T-helper 22 cell (primary cell): ENCODE measurements at regions not wholly inside any gene's neighbourhood (a gene's known extent, or its start where the extent isn't known, plus 50 kb on each side); places are given as distances from the start of the nearest gene placed in this dataset.
"Not testable (repeated sequence)": the region's sequence is repeated elsewhere in the genome, so short reads cannot be mapped to it uniquely, and the experiment has no call there.

Experiments used
- DNase-seq: peaks from one replicate; pipeline ENCODE4 v3.0.0-alpha.2; 2020; ENCODE audit warnings: low read depth

DNA sequence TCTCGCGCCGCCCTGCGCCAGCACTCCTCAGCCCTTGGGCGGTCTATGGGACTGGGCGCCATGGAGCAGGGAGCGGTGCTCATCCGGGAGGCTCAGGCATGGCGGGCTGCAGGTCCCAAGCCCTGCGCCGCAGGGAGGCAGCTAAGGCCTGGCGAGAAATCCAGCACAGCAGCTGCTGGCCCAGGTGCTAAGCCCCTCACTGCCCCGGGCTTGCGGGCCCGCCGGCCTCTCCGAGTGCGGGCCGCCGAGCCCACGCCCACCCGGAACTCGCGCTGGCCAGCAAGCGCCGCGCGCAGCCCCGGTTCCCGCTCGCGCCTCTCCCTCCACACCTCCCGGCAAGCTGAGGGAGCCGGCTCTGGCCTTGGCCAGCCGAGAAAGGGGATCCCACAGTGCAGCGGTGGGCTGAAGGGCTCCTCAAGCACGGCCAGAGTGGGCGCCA, 1517.2 kb downstream of the GRIK2 start:
- DNase-seq = not testable (repeated sequence)

DNA sequence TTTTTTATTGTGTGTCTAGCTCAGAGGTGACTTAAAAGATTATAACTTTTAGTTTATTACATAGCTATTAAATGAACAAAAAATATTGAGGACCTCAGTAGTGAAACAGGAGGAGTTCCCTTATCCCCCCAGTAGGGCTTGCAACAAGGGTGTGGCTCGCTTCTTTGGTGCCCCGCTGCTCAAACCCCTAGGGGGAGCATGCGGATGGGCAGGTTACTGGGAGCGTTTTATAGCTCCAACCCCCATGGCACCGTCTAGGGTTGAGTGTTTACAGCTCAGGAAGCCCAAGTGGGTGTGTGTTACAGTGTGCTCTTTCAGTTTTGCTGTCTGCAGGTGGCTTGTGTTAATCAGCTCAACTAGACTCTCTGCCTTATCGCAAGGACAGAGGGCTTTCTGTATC, 1513.7 kb downstream of the GRIK2 start:
- no peak for DNase-seq

DNA sequence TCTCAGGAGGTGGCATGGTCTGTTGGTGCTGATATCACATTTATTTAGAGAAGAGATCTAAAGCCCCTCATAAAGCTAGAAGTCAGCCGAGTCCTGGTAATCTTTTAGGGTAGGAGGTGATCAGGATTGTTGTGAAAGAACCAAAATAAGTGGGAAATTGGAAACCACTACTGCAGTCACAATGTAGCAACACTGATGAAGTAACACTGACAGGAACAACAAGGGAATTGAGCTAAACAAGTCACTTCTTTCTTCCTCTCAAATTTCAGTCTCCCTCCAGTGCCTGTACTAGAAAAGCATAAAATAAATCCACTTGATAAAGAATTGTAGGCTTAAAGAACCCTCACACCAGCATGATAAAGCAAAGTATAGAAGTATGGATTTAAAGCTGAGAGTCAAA, 1509.0 kb downstream of the GRIK2 start:
- no peak for DNase-seq

DNA sequence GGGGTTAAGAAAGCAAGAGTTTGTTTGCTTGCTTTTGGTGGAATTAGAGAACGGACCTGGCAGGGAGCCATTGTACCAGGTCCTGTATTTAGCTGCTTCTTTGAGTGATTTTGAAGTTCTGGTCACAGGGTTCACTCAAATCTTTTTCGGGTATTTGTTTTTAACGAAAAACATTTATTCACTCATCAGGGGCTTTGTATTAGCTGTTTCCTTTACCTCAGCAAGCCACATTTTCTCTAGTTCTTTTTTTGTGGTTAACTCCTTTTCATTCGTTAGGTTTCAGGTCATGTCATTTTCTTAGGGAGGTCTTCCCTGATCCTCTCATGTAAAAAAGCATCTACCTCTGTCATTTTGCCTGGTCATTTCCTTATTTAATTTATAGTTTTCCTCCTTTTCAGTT, 1502.2 kb downstream of the GRIK2 start:
- DNase-seq = no peak

DNA sequence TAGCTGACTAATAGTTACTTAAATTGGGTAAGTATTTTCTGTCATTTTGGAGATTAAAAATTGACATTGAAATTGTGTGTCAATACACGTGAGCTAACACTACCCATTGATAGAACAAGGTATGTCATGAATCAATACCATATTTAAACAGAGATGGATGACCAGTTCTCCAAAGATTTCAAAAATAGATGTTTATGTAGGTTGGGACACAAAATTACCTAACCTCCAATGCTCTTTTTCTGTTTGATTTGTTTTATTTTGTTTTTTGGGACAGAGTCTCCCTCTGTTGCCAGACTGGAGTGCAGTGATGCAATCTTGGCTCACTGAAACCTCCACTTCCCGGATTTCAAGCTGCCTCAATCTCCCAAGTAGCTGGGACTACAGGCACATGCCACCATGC, 1491.7 kb downstream of the GRIK2 start:
- DNase-seq = no peak

DNA sequence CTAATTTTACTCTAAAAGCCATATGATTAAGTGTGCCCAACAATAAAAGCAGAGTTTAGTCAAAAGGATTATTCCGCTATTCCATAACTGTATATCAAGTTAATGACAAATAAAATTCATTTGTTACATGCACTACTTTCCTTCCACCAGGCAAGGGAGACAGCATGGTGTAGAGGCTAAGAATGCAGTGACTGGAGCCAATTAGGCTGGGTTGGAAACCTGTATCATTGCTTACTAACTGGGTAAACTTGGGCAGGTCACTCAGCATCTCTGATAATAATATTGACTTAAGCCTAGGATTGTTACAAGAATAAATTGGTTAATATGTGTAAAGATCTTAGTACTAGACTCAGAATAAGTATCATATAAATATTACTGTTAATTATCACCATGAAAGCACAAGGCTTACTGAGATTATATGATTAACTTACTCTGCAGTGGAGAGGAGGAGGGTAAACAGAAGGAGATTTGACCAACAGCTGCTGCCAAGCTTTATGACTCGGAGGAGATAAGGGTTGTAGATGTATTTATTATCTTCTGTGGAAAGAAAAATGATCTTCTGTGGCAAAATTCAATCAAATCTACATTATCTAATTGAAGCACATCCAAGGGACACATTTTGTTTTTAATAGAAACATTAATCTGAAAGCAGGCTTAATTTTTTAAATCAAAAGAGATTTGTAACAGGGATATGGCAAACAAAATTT, 1459.9 kb downstream of the GRIK2 start:
- DNase-seq = no peak

DNA sequence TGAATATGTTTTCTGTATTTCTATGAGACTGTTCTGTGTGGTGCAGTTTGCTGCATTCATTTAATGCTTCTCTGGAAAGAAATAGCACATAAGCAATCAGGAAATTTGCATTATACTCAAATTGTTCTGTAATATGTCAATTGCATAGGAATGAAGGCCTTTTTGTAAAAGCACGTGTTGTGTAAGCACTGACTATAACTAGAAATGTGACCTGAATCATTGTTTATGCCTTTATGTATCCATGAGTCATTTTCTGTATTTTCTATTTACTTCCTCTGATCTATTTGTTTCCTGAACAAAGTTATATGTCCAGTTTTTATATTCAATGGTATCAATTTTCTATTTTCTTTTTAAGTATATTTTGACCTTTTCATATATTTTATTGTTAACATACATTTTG, 1455.3 kb downstream of the GRIK2 start:
- no peak for DNase-seq

DNA sequence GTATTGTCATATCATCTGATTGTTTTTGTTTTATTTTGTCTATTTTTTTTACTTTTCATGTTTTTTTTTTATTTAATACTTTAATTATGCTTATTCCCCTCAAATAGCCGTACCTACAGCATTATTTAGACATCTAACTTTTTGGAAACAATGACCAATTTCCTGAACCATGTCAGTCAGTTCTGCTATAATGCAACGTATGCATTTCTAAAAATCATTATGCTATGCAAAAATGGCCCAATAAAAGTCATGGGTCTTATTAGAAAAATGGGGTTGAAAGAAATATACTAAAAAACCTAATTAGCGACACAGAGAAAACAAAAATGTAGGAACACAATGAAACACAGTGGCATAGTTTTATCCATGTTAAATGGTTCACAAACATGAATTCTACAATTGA, 1454.7 kb downstream of the GRIK2 start:
- no peak for DNase-seq

DNA sequence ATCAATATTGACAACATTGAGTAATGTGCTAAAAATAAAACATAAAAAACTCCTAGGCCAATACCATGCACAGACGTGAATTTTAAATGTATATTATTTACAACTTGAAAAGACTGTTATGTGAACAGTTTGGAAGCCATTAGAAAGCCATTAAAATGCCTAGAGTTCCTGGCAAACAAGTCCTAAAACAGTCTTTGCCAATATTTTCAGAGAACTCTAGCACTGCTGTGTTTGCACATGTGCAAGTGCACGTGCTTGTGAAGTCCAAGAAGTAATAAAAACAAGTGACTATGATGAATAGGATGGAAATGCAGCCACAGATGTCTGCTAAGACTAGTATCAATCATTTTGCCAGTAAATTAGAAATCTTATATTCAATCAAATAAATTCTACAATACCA, 1447.6 kb downstream of the GRIK2 start:
- DNase-seq = no peak

DNA sequence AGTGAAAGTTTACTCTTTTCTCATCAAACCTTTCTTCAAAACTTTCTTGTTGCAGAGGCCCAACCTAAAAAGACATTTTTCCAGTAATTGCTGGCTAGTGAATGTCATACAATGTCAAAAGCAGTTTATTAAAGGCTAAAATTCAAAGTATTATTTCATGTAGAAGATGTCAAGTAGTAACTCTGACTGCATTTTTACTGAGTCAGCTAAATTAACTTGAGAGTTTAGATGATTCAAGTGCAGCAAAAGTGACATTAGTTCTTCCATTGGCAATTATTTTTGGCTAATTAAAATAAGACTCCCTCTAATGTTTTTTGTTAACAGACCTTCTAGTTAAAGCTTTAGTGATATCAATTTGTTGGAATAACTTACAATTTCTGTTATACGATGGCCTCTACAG, 1438.5 kb downstream of the GRIK2 start:
- no peak for DNase-seq

DNA sequence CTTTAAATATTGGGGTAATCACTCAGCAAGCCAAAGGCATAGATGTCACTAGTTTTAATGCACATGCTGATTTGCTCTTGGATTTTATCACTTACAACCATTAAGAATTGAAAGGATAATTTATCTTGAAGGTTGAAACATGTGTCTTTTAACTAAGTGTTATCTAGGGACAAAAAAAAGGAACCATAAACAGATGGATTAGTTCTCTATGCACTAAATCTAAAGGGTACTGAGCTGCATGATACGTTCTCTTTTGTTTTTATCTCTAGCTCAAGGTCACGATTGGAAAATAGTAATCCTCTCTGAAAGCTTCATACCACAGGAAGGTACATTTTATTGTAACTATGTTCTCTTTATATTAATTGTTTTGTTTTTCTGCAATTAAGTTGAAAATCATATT, 1426.6 kb downstream of the GRIK2 start:
- DNase-seq = no peak

DNA sequence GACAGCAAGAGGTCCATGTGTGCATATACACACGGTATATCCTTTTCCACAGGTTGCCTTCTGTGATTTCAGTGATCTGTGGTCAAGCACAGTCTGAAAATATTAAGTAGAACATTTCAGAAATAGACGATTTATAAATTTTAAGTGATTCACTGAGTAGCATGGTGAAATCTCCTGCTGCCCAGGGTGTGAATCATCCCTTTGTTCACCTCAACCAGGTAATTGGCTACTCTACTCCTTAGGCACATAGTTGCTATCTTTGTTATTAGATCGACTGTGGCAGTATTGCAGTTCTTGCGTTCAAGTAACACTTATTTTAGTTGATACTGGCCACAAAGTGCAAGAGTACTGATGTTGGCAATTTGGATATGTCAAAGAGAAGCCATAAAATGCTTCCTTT, 1421.7 kb downstream of the GRIK2 start:
- DNase-seq = no peak

DNA sequence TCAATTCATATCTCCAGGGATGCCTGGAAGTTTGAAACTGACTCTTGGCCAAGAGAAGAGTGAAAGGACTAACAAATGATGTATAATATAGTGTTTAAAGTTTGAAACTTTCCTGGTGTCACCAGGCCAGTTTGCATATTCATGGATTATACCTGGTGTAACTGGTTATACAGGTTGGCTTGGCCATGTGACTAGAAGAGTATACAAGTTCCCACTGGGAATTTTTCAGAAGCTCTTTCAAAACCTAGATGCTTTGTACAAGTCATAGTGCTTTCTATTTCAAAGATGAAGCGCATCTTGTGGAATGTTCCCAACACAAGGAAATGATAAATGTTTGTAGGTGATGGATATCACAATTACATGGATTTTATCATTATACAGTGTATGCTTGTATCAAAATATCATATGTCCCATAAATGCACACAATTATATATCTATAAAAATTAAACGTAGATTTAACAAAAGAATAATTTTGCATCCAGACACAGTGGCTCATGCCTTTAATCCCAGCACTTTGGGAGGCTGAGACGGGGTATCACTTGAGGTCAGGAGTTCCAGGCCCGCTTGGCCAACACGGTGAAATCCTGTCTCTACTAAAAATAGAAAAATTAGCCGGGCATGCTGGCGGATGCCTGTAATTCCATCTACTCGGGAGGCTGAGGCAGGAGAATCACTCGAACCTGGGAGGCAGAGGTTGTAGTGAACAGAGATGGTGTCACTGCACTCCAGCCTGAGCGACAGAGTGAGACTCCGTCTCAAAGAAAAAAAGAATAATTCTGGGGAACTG, 1420.2 kb downstream of the GRIK2 start:
- no peak for DNase-seq

DNA sequence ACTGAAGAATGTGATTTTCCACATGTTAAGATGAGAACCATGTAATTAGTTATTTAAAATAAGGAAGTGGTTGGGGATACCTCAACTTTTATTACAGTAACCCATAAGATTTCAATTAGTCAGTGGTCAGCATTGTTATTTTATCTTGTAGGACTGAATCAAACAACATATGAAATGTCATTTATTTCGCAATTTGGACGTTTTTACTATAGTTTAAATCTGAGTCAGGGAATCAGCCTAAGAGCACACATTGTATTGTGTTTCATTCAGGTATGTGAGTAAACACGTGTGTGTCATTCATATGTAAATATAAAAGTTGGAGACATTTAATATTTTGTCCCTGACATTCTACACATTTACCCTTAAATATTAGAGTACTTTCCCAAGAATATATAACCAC, 1418.7 kb downstream of the GRIK2 start:
- no peak for DNase-seq

DNA sequence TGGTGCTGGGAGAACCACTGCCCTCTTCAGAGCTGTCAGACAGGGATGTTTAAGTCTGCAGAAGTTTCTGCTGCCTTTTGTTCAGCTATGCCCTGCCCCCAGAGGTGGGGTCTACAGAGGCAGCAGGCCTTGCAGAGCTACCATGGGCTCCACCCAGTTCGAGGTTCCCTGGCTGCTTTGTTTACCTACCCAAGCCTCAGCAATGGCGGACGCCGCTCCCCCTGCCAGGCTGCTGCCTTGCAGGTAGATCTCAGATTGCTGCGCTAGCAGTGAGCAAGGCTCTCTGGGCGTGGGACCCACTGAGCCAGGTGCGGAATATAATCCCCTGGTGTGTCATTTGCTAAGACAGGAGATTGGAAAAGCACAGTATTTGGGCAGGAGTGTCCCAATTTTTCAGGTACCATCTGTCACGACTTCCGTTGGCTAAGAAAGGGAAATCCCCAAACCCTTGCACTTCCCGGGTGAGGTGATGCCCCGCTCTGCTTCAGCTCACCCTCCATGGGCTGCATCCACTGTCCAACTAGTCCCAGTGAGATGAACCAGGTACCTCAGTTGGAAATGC, 1415.5 kb downstream of the GRIK2 start:
- DNase-seq = not testable (repeated sequence)

DNA sequence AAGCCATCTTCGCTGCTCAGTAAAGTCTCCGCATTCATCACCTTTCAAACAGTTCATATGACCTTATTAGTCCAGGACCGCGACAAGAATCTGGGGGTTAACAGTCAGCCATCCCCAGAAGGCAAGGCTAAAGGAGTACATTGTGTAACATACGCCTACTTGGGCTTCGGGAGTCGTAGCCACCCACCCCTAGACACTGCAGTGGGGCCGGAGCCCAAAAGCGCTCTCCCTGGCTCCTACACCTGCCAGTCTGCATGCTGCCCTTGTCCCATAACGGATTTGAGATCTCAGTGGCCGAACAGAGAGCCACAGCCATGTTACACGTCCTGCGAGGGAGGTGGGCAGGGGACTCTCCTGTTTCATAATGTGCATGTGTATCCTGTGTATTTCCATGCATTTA, 1405.5 kb downstream of the GRIK2 start:
- no peak for DNase-seq

DNA sequence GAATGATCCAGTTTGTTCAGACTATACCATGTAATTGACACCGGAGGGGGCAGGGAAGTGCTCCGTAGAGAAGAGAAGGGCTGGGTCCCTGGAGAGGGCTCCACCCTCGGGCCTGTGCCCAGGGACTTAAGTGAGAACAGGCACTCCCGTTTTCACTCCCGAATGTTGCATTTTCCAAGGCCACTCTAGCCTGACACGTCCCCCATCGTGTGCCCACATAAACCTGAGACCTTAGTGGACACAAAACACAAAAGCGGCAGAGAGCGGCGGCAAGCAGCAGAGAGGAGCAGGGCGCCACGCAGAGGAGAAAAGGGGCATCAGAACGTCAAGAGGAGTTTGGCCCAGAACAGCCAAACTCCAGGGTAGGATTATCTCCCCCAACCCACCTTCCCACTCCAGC, 1405.1 kb downstream of the GRIK2 start:
- DNase-seq = no peak

DNA sequence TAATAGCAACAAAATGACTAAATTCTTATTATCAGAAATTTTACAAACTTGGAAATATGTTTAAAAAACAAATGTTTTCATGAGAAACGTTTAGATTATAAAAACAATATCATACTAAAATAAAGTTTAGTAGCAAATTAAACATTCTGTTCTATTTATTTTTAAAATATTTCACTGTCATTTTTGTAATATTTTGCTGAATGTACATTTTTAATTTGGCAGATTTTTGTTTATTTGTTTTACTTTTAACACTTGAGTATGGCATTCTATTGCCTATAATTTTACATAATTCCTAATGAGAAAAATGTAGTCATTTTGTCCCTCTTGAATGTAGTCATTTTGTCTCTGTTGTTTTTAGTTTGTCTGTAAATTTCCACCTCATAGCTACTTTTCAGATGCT, 1400.2 kb downstream of the GRIK2 start:
- DNase-seq = no peak

DNA sequence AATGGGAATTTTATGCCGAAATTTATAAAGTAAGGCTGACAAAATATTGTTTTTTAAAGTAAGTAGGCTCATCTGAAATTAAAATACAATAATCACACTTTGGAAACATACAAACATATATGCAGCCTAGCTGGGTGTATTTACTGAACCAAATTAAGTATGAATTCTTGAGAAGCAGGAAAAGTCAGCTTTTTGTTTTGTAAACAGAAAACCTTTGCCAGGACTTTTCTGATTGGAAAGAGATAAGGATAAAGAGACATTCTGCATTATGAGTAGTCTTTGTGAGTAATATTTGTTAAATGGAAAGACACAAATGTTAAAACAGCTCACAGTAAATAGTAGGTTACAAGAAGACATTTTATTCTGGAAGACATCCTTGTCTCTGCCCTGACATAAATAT, 1380.8 kb downstream of the GRIK2 start:
- no peak for DNase-seq

DNA sequence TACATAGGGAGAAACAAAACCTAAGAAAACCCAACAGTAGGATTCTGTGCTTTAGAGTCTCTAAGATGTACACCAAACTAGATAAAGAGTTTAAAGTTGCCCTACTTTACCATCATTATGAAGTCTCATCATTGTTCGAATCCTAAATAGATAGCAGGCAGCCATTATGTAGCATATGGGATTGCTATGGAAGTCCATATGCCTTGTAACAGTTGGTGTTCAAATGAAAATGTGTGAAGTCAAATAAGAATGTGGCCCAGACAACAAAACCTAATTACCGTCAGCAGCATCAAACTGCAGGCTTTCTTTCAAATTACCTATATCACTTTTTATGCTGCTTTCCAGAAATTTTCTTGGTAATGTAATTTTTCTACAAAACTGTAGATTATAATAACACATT, 1380.1 kb downstream of the GRIK2 start:
- no peak for DNase-seq

DNA sequence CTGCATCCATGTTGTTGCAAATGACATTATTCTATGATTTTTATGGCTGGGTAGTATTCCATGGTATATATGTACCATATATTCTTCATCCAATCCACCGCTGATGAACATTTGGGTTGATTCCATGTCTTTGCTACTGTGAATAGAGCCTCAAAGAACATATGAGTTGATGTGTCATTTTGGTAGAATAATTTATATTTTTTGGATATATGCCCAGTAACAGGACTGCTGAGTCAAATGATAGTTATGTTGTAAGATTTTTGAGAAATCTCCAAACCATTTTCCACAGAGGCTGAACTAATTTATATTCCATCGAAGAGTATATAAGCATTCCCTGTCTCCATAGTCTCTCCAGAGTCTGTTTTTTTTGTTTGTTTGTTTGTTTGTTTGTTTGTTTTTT, 1373.5 kb downstream of the GRIK2 start:
- no peak for DNase-seq

DNA sequence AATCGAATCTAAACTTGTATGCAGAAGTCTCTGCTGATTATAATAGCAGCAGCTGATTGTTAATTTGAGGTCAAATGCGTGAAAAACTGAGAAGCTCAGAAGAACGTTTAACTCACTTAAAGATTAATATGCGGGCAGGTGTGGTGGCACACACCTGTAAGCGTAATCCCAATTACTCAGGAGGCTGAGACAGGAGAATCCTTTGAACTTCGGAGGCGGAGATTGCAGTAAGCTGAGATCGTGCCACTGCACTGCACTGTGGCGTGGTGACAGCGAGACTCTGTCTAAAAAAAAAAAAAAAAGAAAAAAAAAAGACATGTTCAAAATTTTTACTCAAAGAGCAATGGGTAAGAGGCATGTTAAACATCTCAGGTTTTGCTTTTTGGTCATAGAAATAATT, 1370.8 kb downstream of the GRIK2 start:
- no peak for DNase-seq

DNA sequence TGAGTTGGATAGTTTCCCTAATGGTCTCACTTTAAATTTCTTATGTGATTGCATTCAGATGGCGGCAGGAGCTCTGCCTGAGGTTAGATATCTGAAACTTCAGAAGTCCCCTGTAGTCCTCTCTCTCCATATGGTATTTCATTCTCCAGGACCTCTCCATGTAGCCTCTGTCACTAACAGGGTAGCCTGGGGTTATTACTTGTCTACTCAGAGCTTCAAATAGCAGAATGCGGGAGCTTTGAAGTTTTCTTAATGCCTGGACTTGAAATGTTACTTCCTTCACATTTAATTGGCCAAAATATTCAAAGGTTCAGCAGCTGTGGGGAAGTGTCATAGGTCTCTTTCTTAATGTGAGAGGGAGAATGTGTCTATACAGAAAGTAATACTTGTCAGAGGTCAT, 1370.4 kb downstream of the GRIK2 start:
- no peak for DNase-seq

DNA sequence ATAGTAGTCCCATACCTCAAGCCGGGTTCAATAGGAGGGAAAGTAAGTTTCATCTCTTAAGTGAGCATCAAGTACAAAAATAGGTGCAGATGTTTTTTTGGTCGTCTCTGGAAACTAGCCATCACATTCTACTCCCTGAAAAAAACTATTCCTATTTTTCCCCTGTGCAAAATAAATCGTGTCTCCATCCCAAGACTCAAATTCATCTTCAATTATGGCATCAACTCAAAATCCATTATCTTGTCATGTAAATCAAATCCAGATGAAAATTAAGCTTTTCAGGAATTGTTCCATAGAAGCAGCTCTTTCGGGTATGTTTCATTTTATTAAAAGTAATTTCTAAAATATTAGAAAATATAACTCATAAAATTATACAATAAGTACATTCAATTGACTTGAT, 1368.4 kb downstream of the GRIK2 start:
- no peak for DNase-seq
